ENCODE measurements at regions not wholly inside any gene's neighbourhood (a gene's known extent, or its start where the extent isn't known, plus 50 kb on each side); places are given as distances from the start of the nearest gene placed in this dataset.

GRCh38 chr14:97021001-97021400 lies 223.8 kb downstream of the VRK1 start:
- intact Hi-C loops (cut with micrococcal nuclease): no loop called here
- no peaks in the 10 kb centered on the region for H3K27me3 ChIP-seq (ENCODE audit: control insufficient read depth in 2 of 2, insufficient read depth in 2 of 2, low read length in 2 of 2)
- no peak overlapping the region for H3K4me2 ChIP-seq (ENCODE audit: insufficient read depth, low read length)
- ChIA-PET POLR2A (no interaction called here), CTCF (no interaction called here)
- DNase-seq (ENCODE audit: low read depth, low spot score): no peak
- no peak for FAIRE-seq
- dilution Hi-C loops (cut with MboI; ENCODE audit: extremely low pct_ligation_motif_present, low sequenced_read_pairs): no loop called here
- no peak overlapping the region for H3K9ac ChIP-seq (replicated peaks; ENCODE audit: extremely low read depth, insufficient read depth, low read length)
- no peaks in the 10 kb centered on the region for H3K36me3 ChIP-seq (ENCODE audit: control insufficient read depth in 2 of 2, extremely low read depth in 1 of 2, insufficient read depth in 2 of 2, low read length in 2 of 2)
- no peaks in the 10 kb centered on the region for H3K79me2 ChIP-seq (ENCODE audit: control insufficient read depth, insufficient read depth, low read length)
- BruUV-seq (replicated peaks): no TSS peak
- H3K27ac ChIP-seq (ENCODE audit: insufficient read depth, low read depth, low read length): no peak overlapping the region
- H2AFZ ChIP-seq (ENCODE audit: low read depth, low read length): no peak overlapping the region
- no peaks in the 10 kb centered on the region for H4K20me1 ChIP-seq (replicated peaks; ENCODE audit: control insufficient read depth, extremely low read depth, insufficient read depth, low read length)
- H3K4me1 ChIP-seq (ENCODE audit: control insufficient read depth, extremely low read depth, insufficient read depth, low read length): no peaks in the 10 kb centered on the region
- H3K9me3 ChIP-seq (replicated peaks; ENCODE audit: control insufficient read depth, insufficient read depth, low read length): peaks cover 4% of the 10 kb centered on the region
- H3K9me1 ChIP-seq (replicated peaks; ENCODE audit: control insufficient read depth, extremely low read depth, insufficient read depth, low read length): no peaks in the 10 kb centered on the region
- TF ChIP-seq JUN (IDR thresholded peaks at IDR 0.05; ENCODE audit: borderline replicate concordance, insufficient read depth, insufficient read length, low read depth) (no peak), POLR2A (IDR thresholded peaks at IDR 0.05; ENCODE audit: low read depth, low read length) (no peak), EZH2 (IDR thresholded peaks at IDR 0.05; ENCODE audit: borderline replicate concordance, low read depth, low read length, severe bottlenecking) (no peak), FOS (IDR thresholded peaks at IDR 0.05; ENCODE audit: borderline replicate concordance, insufficient read depth, low read length) (no peak), MAX (IDR thresholded peaks at IDR 0.05; ENCODE audit: insufficient read depth, insufficient read length) (no peak), GATA2 (IDR thresholded peaks at IDR 0.05; ENCODE audit: insufficient read depth, insufficient read length, low read depth, low read length) (no peak), POLR2AphosphoS5 (IDR thresholded peaks at IDR 0.05; ENCODE audit: insufficient read depth, low read depth, low read length) (no peak), MYC (IDR thresholded peaks at IDR 0.05; ENCODE audit: low read depth, low read length) (no peak)
- TF ChIP-seq, protein P1, sequence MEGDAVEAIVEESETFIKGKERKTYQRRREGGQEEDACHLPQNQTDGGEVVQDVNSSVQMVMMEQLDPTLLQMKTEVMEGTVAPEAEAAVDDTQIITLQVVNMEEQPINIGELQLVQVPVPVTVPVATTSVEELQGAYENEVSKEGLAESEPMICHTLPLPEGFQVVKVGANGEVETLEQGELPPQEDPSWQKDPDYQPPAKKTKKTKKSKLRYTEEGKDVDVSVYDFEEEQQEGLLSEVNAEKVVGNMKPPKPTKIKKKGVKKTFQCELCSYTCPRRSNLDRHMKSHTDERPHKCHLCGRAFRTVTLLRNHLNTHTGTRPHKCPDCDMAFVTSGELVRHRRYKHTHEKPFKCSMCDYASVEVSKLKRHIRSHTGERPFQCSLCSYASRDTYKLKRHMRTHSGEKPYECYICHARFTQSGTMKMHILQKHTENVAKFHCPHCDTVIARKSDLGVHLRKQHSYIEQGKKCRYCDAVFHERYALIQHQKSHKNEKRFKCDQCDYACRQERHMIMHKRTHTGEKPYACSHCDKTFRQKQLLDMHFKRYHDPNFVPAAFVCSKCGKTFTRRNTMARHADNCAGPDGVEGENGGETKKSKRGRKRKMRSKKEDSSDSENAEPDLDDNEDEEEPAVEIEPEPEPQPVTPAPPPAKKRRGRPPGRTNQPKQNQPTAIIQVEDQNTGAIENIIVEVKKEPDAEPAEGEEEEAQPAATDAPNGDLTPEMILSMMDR (IDR thresholded peaks at IDR 0.05; ENCODE audit: extremely low read depth in 1 of 2, insufficient read depth in 1 of 2, low read depth in 1 of 2, low read length in 2 of 2): no peak
- no peak overlapping the region for H3K4me3 ChIP-seq (replicated peaks in 1 of 3; ENCODE audit: insufficient read depth in 1 of 3, low read depth in 1 of 3, low read length in 3 of 3)
